MCF 10A (cell line): ENCODE measurements at regions not wholly inside any gene's neighbourhood (a gene's known extent, or its start where the extent isn't known, plus 50 kb on each side); places are given as distances from the start of the nearest gene placed in this dataset.

ENCODE experiments used
- BruUV-seq: library from RNA; stranded (reverse); fragments of 400-500 nt; replicated peaks from 2 replicates; lab custom pipeline; 2021; lab: Mats Ljungman, UMichigan
- CTCF ChIA-PET: fragments of 300-600 bp; sonication (Branson Sonifier 250); formaldehyde crosslinking; extraction: SDS; loops from one replicate; lab custom pipeline; 2021; ENCODE audit warnings: antibody characterized with exemption, inconsistent platforms; lab: Yijun Ruan, JAX
- POLR2A ChIA-PET: fragments of 300-600, 350-650 bp; sonication (Branson Sonifier 250); formaldehyde crosslinking; extraction: SDS; loops from one replicate; lab custom pipeline; 2020; ENCODE audit warnings: antibody characterized with exemption, inconsistent platforms; lab: Yijun Ruan, JAX
- DNase-seq: peaks from one replicate; pipeline ENCODE4 v3.0.0-alpha.2; 2018; ENCODE audit not compliant: unreplicated experiment
- H3K27ac Mint-ChIP-seq: one replicate; pipeline ENCODE4 v1.8.0; 2022; ENCODE audit warnings: mild to moderate bottlenecking, low read depth, mixed read lengths; ENCODE audit not compliant: unreplicated experiment
- H3K27me3 Mint-ChIP-seq: one replicate; pipeline ENCODE4 v1.8.0; 2022; ENCODE audit warnings: mixed read lengths; ENCODE audit not compliant: insufficient read depth, unreplicated experiment
- H3K36me3 Mint-ChIP-seq: one replicate; pipeline ENCODE4 v1.8.0; 2022; ENCODE audit warnings: mild to moderate bottlenecking, moderate library complexity, mixed read lengths; ENCODE audit not compliant: insufficient read depth, unreplicated experiment
- H3K4me1 Mint-ChIP-seq: one replicate; pipeline ENCODE4 v1.8.0; 2022; ENCODE audit warnings: mixed read lengths; ENCODE audit not compliant: insufficient read depth, unreplicated experiment
- H3K4me3 Mint-ChIP-seq: one replicate; pipeline ENCODE4 v1.8.0; 2022; ENCODE audit warnings: mild to moderate bottlenecking, moderate library complexity, mixed read lengths; ENCODE audit not compliant: unreplicated experiment
- H3K9me3 Mint-ChIP-seq: one replicate; pipeline ENCODE4 v1.8.0; 2022; ENCODE audit warnings: mixed read lengths; ENCODE audit not compliant: unreplicated experiment
- CTCF ChIP-seq: fragments of 200-600 bp; IDR thresholded peaks from one replicate; pipeline ENCODE4 v1.8.0; 2022; ENCODE audit warnings: antibody characterized with exemption, mild to moderate bottlenecking; ENCODE audit not compliant: unreplicated experiment
- intact Hi-C: fragments of 100-400 bp; cut with micrococcal nuclease; formaldehyde crosslinking; loops from 2 replicates; pipeline ENCODE4 v1.14.1; 2022

- Mint-ChIP-seq H3K4me3 (no peak overlapping the region), H3K36me3 (no peaks in the 10 kb centered on the region), H3K27me3 (no peaks in the 10 kb centered on the region), H3K27ac (no peak overlapping the region), H3K9me3 (no peaks in the 10 kb centered on the region), H3K4me1 (peaks cover 15% of the 10 kb centered on the region)
- no peak for DNase-seq
- no TSS peak for BruUV-seq
- TF ChIP-seq CTCF, result no peak
- intact Hi-C loops, result no loop called here
- ChIA-PET CTCF (interaction anchor here (0.6 to 0.7 kb wide), 3 partner anchors 34 to 95 kb away, joined by 3 to 5 read pairs (median 3); no protein-coding TSS in a partner anchor), POLR2A (interaction anchor here (1.5 kb wide), 1 partner anchor 17 kb away, joined by 4 read pairs; no protein-coding TSS in a partner anchor)
Measured at GRCh38 chr11:13114566-13115379, 105.7 kb downstream of the RASSF10 start.

GRCh38 chr11:13115380-13115675 lies 106.2 kb downstream of the RASSF10 start:
- Mint-ChIP-seq H3K27ac (no peak overlapping the region), H3K9me3 (no peaks in the 10 kb centered on the region), H3K4me3 (no peak overlapping the region), H3K27me3 (no peaks in the 10 kb centered on the region), H3K36me3 (no peaks in the 10 kb centered on the region), H3K4me1 (peaks cover 20% of the 10 kb centered on the region)
- ChIA-PET CTCF (no interaction called here), POLR2A (no interaction called here)
- no peak for DNase-seq
- intact Hi-C loops, result no loop called here
- BruUV-seq, result no TSS peak
- TF ChIP-seq CTCF, result no peak

GRCh38 chr11:13116491-13116890 lies 107.4 kb downstream of the RASSF10 start:
- no peak overlapping the region for H3K27ac Mint-ChIP-seq
- peaks cover 31% of the 10 kb centered on the region for H3K4me1 Mint-ChIP-seq
- BruUV-seq, result no TSS peak
- no peak overlapping the region for H3K4me3 Mint-ChIP-seq
- intact Hi-C loops, result no loop called here
- H3K9me3 Mint-ChIP-seq, result no peaks in the 10 kb centered on the region
- H3K27me3 Mint-ChIP-seq, result no peaks in the 10 kb centered on the region
- TF ChIP-seq CTCF, result no peak
- no peak for DNase-seq
- ChIA-PET CTCF (no interaction called here), POLR2A (no interaction called here)
- no peaks in the 10 kb centered on the region for H3K36me3 Mint-ChIP-seq

- no peaks in the 10 kb centered on the region for H3K9me3 Mint-ChIP-seq
- H3K27ac Mint-ChIP-seq, result no peak overlapping the region
- no peaks in the 10 kb centered on the region for H3K27me3 Mint-ChIP-seq
- intact Hi-C loops, result no loop called here
- ChIA-PET CTCF (interaction anchor here (0.6 kb wide), 1 partner anchor 1330 kb away, joined by 3 read pairs; no protein-coding TSS in a partner anchor), POLR2A (no interaction called here)
- H3K4me1 Mint-ChIP-seq, result peaks cover 31% of the 10 kb centered on the region
- no peak for TF ChIP-seq CTCF
- no TSS peak for BruUV-seq
- no peak overlapping the region for H3K4me3 Mint-ChIP-seq
- no peaks in the 10 kb centered on the region for H3K36me3 Mint-ChIP-seq
- DNase-seq, result no peak
Measured at GRCh38 chr11:13117344-13117743, 108.2 kb downstream of the RASSF10 start.
